Heart left ventricle (tissue), 16 donors: ENCODE measurements at regions not wholly inside any gene's neighbourhood (a gene's known extent, or its start where the extent isn't known, plus 50 kb on each side); places are given as distances from the start of the nearest gene placed in this dataset.
"Not testable (repeated sequence)": the region's sequence is repeated elsewhere in the genome, so short reads cannot be mapped to it uniquely, and the experiment has no call there.

Experiments
- ATAC-seq, 4 donors: fragments of 200-7000 bp; cut with Tn5 transposase; one replicate each; pipeline ENCODE4 v1.9.1; 2020 to 2022; ENCODE audit warnings: moderate library complexity in 4 of 4, mild to moderate bottlenecking in 3 of 4, moderate number of reproducible peaks in 1 of 4
- DNase-seq, 5 donors: peaks; one replicate each; pipeline ENCODE4 v3.0.0-alpha.2; 2020
- H3K27ac ChIP-seq, 12 donors: fragments of 200-600 bp; sonication (generic) in 4 of 12; one replicate each; pipeline versions ENCODE4 v1.5.0 to v1.8.0; 2016 to 2022; ENCODE audit warnings: mild to moderate bottlenecking in 2 of 12
- H3K27me3 ChIP-seq, 9 donors: fragments of 200-600 bp; sonication (generic) in 2 of 9; one replicate each; pipeline versions ENCODE4 v1.5.1 to v1.8.0; 2016 to 2022; ENCODE audit warnings: mild to moderate bottlenecking in 3 of 9
- H3K36me3 ChIP-seq, 9 donors: fragments of 200-600 bp; sonication (generic) in 2 of 9; one replicate each; pipeline versions ENCODE4 v1.5.0 to v1.8.0; 2018 to 2022; ENCODE audit warnings: mild to moderate bottlenecking in 2 of 9
- H3K4me1 ChIP-seq, 12 donors: fragments of 200-600 bp; sonication (generic) in 4 of 12; one replicate each; pipeline versions ENCODE4 v1.5.0 to v1.8.0; 2016 to 2022; ENCODE audit warnings: mild to moderate bottlenecking in 3 of 12
- H3K4me3 ChIP-seq, 12 donors: fragments of 200-600 bp; sonication (generic) in 4 of 12; one replicate each; pipeline versions ENCODE4 v1.5.0 to v1.8.0; 2017 to 2022; ENCODE audit warnings: mild to moderate bottlenecking in 9 of 12, moderate library complexity in 4 of 12
- H3K9me3 ChIP-seq, 12 donors: fragments of 200-600 bp; sonication (generic) in 4 of 12; one replicate each; pipeline versions ENCODE4 v1.5.0 to v1.8.0; 2016 to 2022; ENCODE audit warnings: mild to moderate bottlenecking in 1 of 12
- CTCF ChIP-seq, 12 donors: fragments of 200-600 bp; sonication (generic) in 4 of 12; IDR thresholded peaks; one replicate each; pipeline versions ENCODE4 v1.5.0 to v1.8.0; 2018 to 2022; ENCODE audit warnings: antibody characterized with exemption in 12 of 12, mild to moderate bottlenecking in 5 of 12
- WGBS, 4 donors: extraction: QIAGEN DNeasy Blood & Tissue Kit in 2 of 4; methylation state at CpG; one replicate each; pipeline versions ENCODE4 v1.1.5 to v1.1.7; 2013 to 2018; 5-methylcytosine and 5-hydroxymethylcytosine counted together
- intact Hi-C, 10 donors: fragments of 100-400 bp; cut with DNase I; formaldehyde crosslinking; loops; one replicate each; pipeline versions ENCODE4 v1.11.1 to v1.14.2; 2022
- donor health status: ischemic (EF 13 %, LVEDD 7.1; RV severe dilation, severe dysfunction).
- donor health status: healthy with polysubstance abuse.
- donor health status: DM: no; HTN: yes; CAD: no.
- donor health status: DM: no; HTN: no; CAD: no.
- donor health status: ischemic (EF 25% LVEDD 6.9; RV normal size, moderate dysfunction).
- donor health status: ischemic (EF 25% LVEDD 5.7; RV mildly dilated, moderate dysfunction).
- donor health status: healthy.
- donor health status: DM: yes; HTN: yes; CAD: no.
- donor health status: ischemic (EF 35%, LVEDD 5.7; RV mildly dilated, moderate dysfunction).
- donor health status: nonischemic (EF 11% LVEDD 7.7; RV severe dilation, severe dysfunction).
- donor health status: DM: yes; HTN: yes; CAD: no.
- donor health status: PGD.
- donor health status: ischemic (EF 29% LVEDD 5.4; RV normal size, mild dysfunction).
- donor health status: nonischemic (EF 23%, LVEDD 6.1; RV moderate dilation, normal function).

- TF ChIP-seq CTCF (IDR thresholded peaks at IDR 0.05), result peak; percentile 39 to 76 (median 64)
- peak; percentile 47 to 87 (median 59) for DNase-seq
- ATAC-seq, H3K9me3 ChIP-seq, H3K36me3 ChIP-seq, H3K27me3 ChIP-seq, H3K27ac ChIP-seq, intact Hi-C loops, H3K4me3 ChIP-seq: not testable (repeated sequence)
- WGBS, 4 donors, result 36 to 73% (median 54%) methylated on average over 14 to 31 of the region's 50 CpGs
- peaks cover 0 to 39% (median 20%) of the 10 kb centered on the region in 12 donors for H3K4me1 ChIP-seq
Observed at GRCh38 chr17:83205387-83206035, 126.1 kb downstream of the METRNL start.

GRCh38 chr17:83206036-83206394, 126.6 kb downstream of the METRNL start:
- H3K36me3 ChIP-seq, DNase-seq, H3K27me3 ChIP-seq, ATAC-seq, H3K27ac ChIP-seq, H3K4me3 ChIP-seq, H3K9me3 ChIP-seq, intact Hi-C loops: not testable (repeated sequence)
- peaks cover 0 to 34% (median 15%) of the 10 kb centered on the region in 12 donors for H3K4me1 ChIP-seq
- WGBS, 4 donors, result 90 to 100% (median 95%) methylated on average over 2 to 3 of the region's 3 CpGs

- H3K4me1 ChIP-seq, result peaks cover 0 to 24% (median 10%) of the 10 kb centered on the region in 12 donors
- H3K4me3 ChIP-seq, ATAC-seq, H3K27ac ChIP-seq, H3K9me3 ChIP-seq, intact Hi-C loops, H3K36me3 ChIP-seq, H3K27me3 ChIP-seq: not testable (repeated sequence)
- 75 to 93% (median 84%) methylated on average over 2 to 9 of the region's 15 CpGs; no CpG with 5 or more reads in 1 of the 4 donors for WGBS, 4 donors
- DNase-seq, result peak in 3 of 5 donors; percentile 14 to 53 (median 15)
Observed at GRCh38 chr17:83206819-83207588, 127.6 kb downstream of the METRNL start.

GRCh38 chr17:83247001-83247400, 167.6 kb downstream of the METRNL start:
- H3K9me3 ChIP-seq, H3K27ac ChIP-seq, H3K36me3 ChIP-seq, H3K4me1 ChIP-seq, H3K27me3 ChIP-seq, intact Hi-C loops, H3K4me3 ChIP-seq: not testable (repeated sequence)
- WGBS, 4 donors, result 63% methylated on average over 1 of the region's 1 CpG; no CpG with 5 or more reads in 3 of the 4 donors
- peak in 2 of 4 donors; percentile 41 to 79 for ATAC-seq
- DNase-seq, result peak in 3 of 5 donors; percentile 13 to 51 (median 45)
